ENCODE measurements at regions not wholly inside any gene's neighbourhood (a gene's known extent, or its start where the extent isn't known, plus 50 kb on each side); places are given as distances from the start of the nearest gene placed in this dataset.
"Not testable (repeated sequence)": the region's sequence is repeated elsewhere in the genome, so short reads cannot be mapped to it uniquely, and the experiment has no call there.

- no peak for DNase-seq
- Histone ChIP-seq H3K27me3 (no peaks in the 10 kb centered on the region), H3K4me3 (no peak overlapping the region), H3K27ac (no peak overlapping the region), H3K4me1 (no peaks in the 10 kb centered on the region), H3K9me3 (no peaks in the 10 kb centered on the region), H3K36me3 (no peaks in the 10 kb centered on the region)
- TF ChIP-seq CTCF (IDR thresholded peaks at IDR 0.05) (no peak), POLR2A (IDR thresholded peaks at IDR 0.05) (no peak)
- intact Hi-C loops (cut with DNase I; ENCODE audit: low total_unique reads): no loop called here
Measured at GRCh38 chr9:90175865-90176264, 466.8 kb downstream of the DIRAS2 start.

- intact Hi-C loops (cut with DNase I; ENCODE audit: low total_unique reads): no loop called here
- no peaks in the 10 kb centered on the region for H3K27me3 ChIP-seq
- no peaks in the 10 kb centered on the region for H3K9me3 ChIP-seq
- no peak overlapping the region for H3K4me3 ChIP-seq
- no peaks in the 10 kb centered on the region for H3K4me1 ChIP-seq
- DNase-seq: no peak
- H3K36me3 ChIP-seq: no peaks in the 10 kb centered on the region
- TF ChIP-seq POLR2A (IDR thresholded peaks at IDR 0.05): no peak
- no peak for TF ChIP-seq CTCF (IDR thresholded peaks at IDR 0.05)
- no peak overlapping the region for H3K27ac ChIP-seq
Measured at GRCh38 chr9:90176901-90177300, 465.7 kb downstream of the DIRAS2 start.

GRCh38 chr9:90180381-90180780 is 462.2 kb downstream of the DIRAS2 start:
- H3K4me1 ChIP-seq: no peaks in the 10 kb centered on the region
- intact Hi-C loops (cut with DNase I; ENCODE audit: low total_unique reads): no loop called here

GRCh38 chr9:90188656-90189055 is 454.0 kb downstream of the DIRAS2 start:
- intact Hi-C loops (cut with DNase I; ENCODE audit: low total_unique reads): no loop called here
- Histone ChIP-seq H3K4me3 (no peak overlapping the region), H3K4me1 (no peaks in the 10 kb centered on the region), H3K27ac (no peak overlapping the region), H3K9me3 (no peaks in the 10 kb centered on the region), H3K36me3 (no peaks in the 10 kb centered on the region), H3K27me3 (no peaks in the 10 kb centered on the region)
- no peak for DNase-seq
- no peak for TF ChIP-seq POLR2A (IDR thresholded peaks at IDR 0.05)
- TF ChIP-seq CTCF (IDR thresholded peaks at IDR 0.05): no peak

More at GRCh38 chr9:90180381-90180780, 462.2 kb downstream of the DIRAS2 start:
- DNase-seq: no peak
- Histone ChIP-seq H3K4me3 (no peak overlapping the region), H3K27me3 (no peaks in the 10 kb centered on the region), H3K9me3 (no peaks in the 10 kb centered on the region), H3K27ac (no peak overlapping the region), H3K36me3 (no peaks in the 10 kb centered on the region)
- no peak for TF ChIP-seq CTCF (IDR thresholded peaks at IDR 0.05)
- no peak for TF ChIP-seq POLR2A (IDR thresholded peaks at IDR 0.05)

- H3K27ac ChIP-seq: no peak overlapping the region
- no peaks in the 10 kb centered on the region for H3K4me1 ChIP-seq
- no peaks in the 10 kb centered on the region for H3K36me3 ChIP-seq
- no peak overlapping the region for H3K4me3 ChIP-seq
- no peak for TF ChIP-seq CTCF (IDR thresholded peaks at IDR 0.05)
- TF ChIP-seq POLR2A (IDR thresholded peaks at IDR 0.05): no peak
- no peaks in the 10 kb centered on the region for H3K9me3 ChIP-seq
- DNase-seq: no peak
- intact Hi-C loops (cut with DNase I; ENCODE audit: low total_unique reads): no loop called here
- H3K27me3 ChIP-seq: no peaks in the 10 kb centered on the region
Measured at GRCh38 chr9:90189306-90189705, 453.3 kb downstream of the DIRAS2 start.

GRCh38 chr9:90192465-90192864 is 450.2 kb downstream of the DIRAS2 start:
- intact Hi-C loops (cut with DNase I; ENCODE audit: low total_unique reads); H3K4me1 ChIP-seq; H3K27me3 ChIP-seq; H3K4me3 ChIP-seq; H3K9me3 ChIP-seq; DNase-seq; H3K27ac ChIP-seq; H3K36me3 ChIP-seq: not testable (repeated sequence)
